Liver (tissue), 8 donors: ENCODE measurements at regions not wholly inside any gene's neighbourhood (a gene's known extent, or its start where the extent isn't known, plus 50 kb on each side); places are given as distances from the start of the nearest gene placed in this dataset.

ENCODE experiments used
- DNase-seq: peaks from one replicate; pipeline ENCODE4 v3.0.0-alpha.2; 2017; ENCODE audit warnings: low spot score
- H3K27ac ChIP-seq, 2 donors: one replicate each; pipeline ENCODE4 v1.7.0; 2013; ENCODE audit warnings: inconsistent platforms in 2 of 2, low read length in 2 of 2, control low read depth in 1 of 2, low read depth in 1 of 2, mild to moderate bottlenecking in 1 of 2
- H3K27me3 ChIP-seq, 4 donors: one replicate each; pipeline versions ENCODE4 v1.6.1 to v1.7.0; 2013; ENCODE audit warnings: low read length in 3 of 4, inconsistent platforms in 1 of 4, mild to moderate bottlenecking in 1 of 4, moderate library complexity in 1 of 4; ENCODE audit not compliant: control insufficient read depth in 4 of 4, insufficient read depth in 4 of 4
- H3K36me3 ChIP-seq, 4 donors: one replicate each; pipeline versions ENCODE4 v1.6.1 to v1.7.0; 2013; ENCODE audit warnings: low read length in 3 of 4, mild to moderate bottlenecking in 3 of 4, low read depth in 1 of 4, moderate library complexity in 1 of 4; ENCODE audit not compliant: control insufficient read depth in 4 of 4, insufficient read depth in 3 of 4
- H3K4me1 ChIP-seq, 4 donors: one replicate each; pipeline versions ENCODE4 v1.6.1 to v1.7.0; 2013; ENCODE audit warnings: low read length in 3 of 4, mild to moderate bottlenecking in 3 of 4, moderate library complexity in 1 of 4; ENCODE audit not compliant: control insufficient read depth in 4 of 4, insufficient read depth in 4 of 4
- H3K4me3 ChIP-seq, 3 donors: one replicate each; pipeline versions ENCODE4 v1.6.1 to v1.7.0; 2013; ENCODE audit warnings: low read length in 3 of 3, control low read depth in 1 of 3, low read depth in 1 of 3, mild to moderate bottlenecking in 1 of 3
- H3K9ac ChIP-seq, 2 donors: one replicate each; pipeline ENCODE4 v1.7.0; 2013; ENCODE audit warnings: low read length in 2 of 2, mild to moderate bottlenecking in 2 of 2, moderate library complexity in 2 of 2, control low read depth in 1 of 2, low read depth in 1 of 2
- H3K9me3 ChIP-seq, 4 donors: one replicate each; pipeline versions ENCODE4 v1.6.1 to v1.7.0; 2013; ENCODE audit warnings: low read length in 3 of 4; ENCODE audit not compliant: control insufficient read depth in 4 of 4
- EGR1 ChIP-seq, 2 donors: IDR thresholded peaks; 2 replicates each; pipeline ENCODE4 v1.6.1; 2016 to 2018; ENCODE audit warnings: antibody characterized with exemption in 2 of 2, low read depth in 2 of 2
- FOXA1 ChIP-seq: IDR thresholded peaks from 2 replicates; pipeline ENCODE4 v1.6.1; 2016; ENCODE audit warnings: antibody characterized with exemption
- FOXA2 ChIP-seq: IDR thresholded peaks from 2 replicates; pipeline ENCODE4 v1.6.1; 2016; ENCODE audit warnings: antibody characterized with exemption
- GABPA ChIP-seq, 2 donors: IDR thresholded peaks in 1 of 2; conservative IDR thresholded peaks in 1 of 2; 2 replicates each; pipeline ENCODE4 v1.6.1; 2016; ENCODE audit warnings: antibody characterized with exemption in 2 of 2, mild to moderate bottlenecking in 1 of 2, moderate library complexity in 1 of 2
- HNF4A ChIP-seq, 2 donors: conservative IDR thresholded peaks; 2 replicates each; pipeline ENCODE4 v1.6.1; 2016; ENCODE audit warnings: antibody characterized with exemption in 2 of 2, mild to moderate bottlenecking in 2 of 2
- HNF4G ChIP-seq: IDR thresholded peaks from 2 replicates; pipeline ENCODE4 v1.6.1; 2016; ENCODE audit warnings: antibody characterized with exemption
- JUND ChIP-seq, 2 donors: IDR thresholded peaks; 2 replicates each; pipeline ENCODE4 v1.6.1; 2016; ENCODE audit warnings: antibody characterized with exemption in 2 of 2
- NR2F2 ChIP-seq: IDR thresholded peaks from 2 replicates; pipeline ENCODE4 v1.6.1; 2016; ENCODE audit warnings: antibody characterized with exemption
- RAD21 ChIP-seq, 2 donors: IDR thresholded peaks; 2 replicates each; pipeline ENCODE4 v1.6.1; 2016; ENCODE audit warnings: antibody characterized with exemption in 2 of 2, mild to moderate bottlenecking in 2 of 2
- RXRA ChIP-seq, 2 donors: IDR thresholded peaks; 2 replicates each; pipeline ENCODE4 v1.6.1; 2017 to 2018; ENCODE audit warnings: antibody characterized with exemption in 2 of 2, mild to moderate bottlenecking in 1 of 2
- SP1 ChIP-seq: IDR thresholded peaks from 2 replicates; pipeline ENCODE4 v1.6.1; 2018; ENCODE audit warnings: antibody characterized with exemption, mild to moderate bottlenecking
- TAF1 ChIP-seq: conservative IDR thresholded peaks from 2 replicates; pipeline ENCODE4 v1.6.1; 2016; ENCODE audit warnings: antibody characterized with exemption, mild to moderate bottlenecking
- WGBS: extraction: QIAGEN DNeasy Blood & Tissue Kit; methylation state at CpG from one replicate; pipeline ENCODE4 v1.1.7; 2013; 5-methylcytosine and 5-hydroxymethylcytosine counted together
- TF ChIP-seq, protein P1 (sequence below): IDR thresholded peaks from 2 replicates; pipeline ENCODE4 v1.6.1; 2016; ENCODE audit warnings: antibody characterized with exemption
- TF ChIP-seq, protein P2 (sequence below): IDR thresholded peaks from 2 replicates; pipeline ENCODE4 v1.6.1; 2016; ENCODE audit warnings: antibody characterized with exemption
- TF ChIP-seq, protein P3 (sequence below): IDR thresholded peaks from 2 replicates; pipeline ENCODE4 v1.6.1; 2016; ENCODE audit warnings: antibody characterized with exemption, mild to moderate bottlenecking
- TF ChIP-seq, protein P4 (sequence below): IDR thresholded peaks from 2 replicates; pipeline ENCODE4 v1.6.1; 2016; ENCODE audit warnings: antibody characterized with exemption
- TF ChIP-seq, protein P5 (sequence below): fragments of 150-350 bp; IDR thresholded peaks from 2 replicates; pipeline ENCODE4 v1.5.1; 2017; ENCODE audit warnings: improper control_type of control experiment, low read depth, low read length; ENCODE audit not compliant: missing input control
- donor health status: healthy.
- donor health status: healthy.
- donor health status: healthy.
- donor health status: healthy.
- donor health status: healthy.

DNA sequence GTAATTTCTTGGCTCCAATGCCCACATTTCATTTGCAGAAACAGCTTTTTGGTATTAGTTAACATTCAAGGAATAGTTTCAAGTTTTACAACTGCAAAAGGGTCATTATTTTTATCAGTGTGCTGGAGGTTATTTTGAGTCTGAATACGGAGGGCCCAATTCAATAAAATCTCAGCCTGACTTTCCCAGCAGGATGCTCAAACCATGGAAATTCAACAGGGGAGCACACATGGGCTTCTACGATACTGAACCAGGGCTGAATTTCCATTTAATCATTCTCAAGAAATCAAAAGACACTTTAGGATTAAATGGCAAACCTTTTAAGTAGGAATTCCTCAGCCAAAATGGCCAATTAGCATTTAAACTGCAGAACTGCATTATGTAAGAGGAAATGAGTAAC, 700.9 kb upstream of the ANKRD30A start:
- DNase-seq = no peak
- TF ChIP-seq EGR1 (IDR thresholded peaks at IDR 0.05; ENCODE audit: low read depth in 2 of 2) (no peak), TAF1 (no peak), HNF4A (conservative IDR thresholded peaks at IDR 0.05) (no peak), NR2F2 (no peak), HNF4G (no peak), GABPA (IDR thresholded peaks at IDR 0.05 in 1 of 2, conservative IDR thresholded peaks at IDR 0.05 in 1 of 2) (no peak), RXRA (IDR thresholded peaks at IDR 0.05) (no peak), RAD21 (IDR thresholded peaks at IDR 0.05) (no peak), FOXA1 (no peak), FOXA2 (no peak), SP1 (no peak), JUND (IDR thresholded peaks at IDR 0.05) (no peak)
- TF ChIP-seq, protein P1, sequence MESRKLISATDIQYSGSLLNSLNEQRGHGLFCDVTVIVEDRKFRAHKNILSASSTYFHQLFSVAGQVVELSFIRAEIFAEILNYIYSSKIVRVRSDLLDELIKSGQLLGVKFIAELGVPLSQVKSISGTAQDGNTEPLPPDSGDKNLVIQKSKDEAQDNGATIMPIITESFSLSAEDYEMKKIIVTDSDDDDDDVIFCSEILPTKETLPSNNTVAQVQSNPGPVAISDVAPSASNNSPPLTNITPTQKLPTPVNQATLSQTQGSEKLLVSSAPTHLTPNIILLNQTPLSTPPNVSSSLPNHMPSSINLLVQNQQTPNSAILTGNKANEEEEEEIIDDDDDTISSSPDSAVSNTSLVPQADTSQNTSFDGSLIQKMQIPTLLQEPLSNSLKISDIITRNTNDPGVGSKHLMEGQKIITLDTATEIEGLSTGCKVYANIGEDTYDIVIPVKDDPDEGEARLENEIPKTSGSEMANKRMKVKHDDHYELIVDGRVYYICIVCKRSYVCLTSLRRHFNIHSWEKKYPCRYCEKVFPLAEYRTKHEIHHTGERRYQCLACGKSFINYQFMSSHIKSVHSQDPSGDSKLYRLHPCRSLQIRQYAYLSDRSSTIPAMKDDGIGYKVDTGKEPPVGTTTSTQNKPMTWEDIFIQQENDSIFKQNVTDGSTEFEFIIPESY = no peak
- TF ChIP-seq, protein P2, sequence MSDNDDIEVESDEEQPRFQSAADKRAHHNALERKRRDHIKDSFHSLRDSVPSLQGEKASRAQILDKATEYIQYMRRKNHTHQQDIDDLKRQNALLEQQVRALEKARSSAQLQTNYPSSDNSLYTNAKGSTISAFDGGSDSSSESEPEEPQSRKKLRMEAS = no peak
- TF ChIP-seq, protein P3, sequence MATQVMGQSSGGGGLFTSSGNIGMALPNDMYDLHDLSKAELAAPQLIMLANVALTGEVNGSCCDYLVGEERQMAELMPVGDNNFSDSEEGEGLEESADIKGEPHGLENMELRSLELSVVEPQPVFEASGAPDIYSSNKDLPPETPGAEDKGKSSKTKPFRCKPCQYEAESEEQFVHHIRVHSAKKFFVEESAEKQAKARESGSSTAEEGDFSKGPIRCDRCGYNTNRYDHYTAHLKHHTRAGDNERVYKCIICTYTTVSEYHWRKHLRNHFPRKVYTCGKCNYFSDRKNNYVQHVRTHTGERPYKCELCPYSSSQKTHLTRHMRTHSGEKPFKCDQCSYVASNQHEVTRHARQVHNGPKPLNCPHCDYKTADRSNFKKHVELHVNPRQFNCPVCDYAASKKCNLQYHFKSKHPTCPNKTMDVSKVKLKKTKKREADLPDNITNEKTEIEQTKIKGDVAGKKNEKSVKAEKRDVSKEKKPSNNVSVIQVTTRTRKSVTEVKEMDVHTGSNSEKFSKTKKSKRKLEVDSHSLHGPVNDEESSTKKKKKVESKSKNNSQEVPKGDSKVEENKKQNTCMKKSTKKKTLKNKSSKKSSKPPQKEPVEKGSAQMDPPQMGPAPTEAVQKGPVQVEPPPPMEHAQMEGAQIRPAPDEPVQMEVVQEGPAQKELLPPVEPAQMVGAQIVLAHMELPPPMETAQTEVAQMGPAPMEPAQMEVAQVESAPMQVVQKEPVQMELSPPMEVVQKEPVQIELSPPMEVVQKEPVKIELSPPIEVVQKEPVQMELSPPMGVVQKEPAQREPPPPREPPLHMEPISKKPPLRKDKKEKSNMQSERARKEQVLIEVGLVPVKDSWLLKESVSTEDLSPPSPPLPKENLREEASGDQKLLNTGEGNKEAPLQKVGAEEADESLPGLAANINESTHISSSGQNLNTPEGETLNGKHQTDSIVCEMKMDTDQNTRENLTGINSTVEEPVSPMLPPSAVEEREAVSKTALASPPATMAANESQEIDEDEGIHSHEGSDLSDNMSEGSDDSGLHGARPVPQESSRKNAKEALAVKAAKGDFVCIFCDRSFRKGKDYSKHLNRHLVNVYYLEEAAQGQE = no peak
- TF ChIP-seq, protein P4, sequence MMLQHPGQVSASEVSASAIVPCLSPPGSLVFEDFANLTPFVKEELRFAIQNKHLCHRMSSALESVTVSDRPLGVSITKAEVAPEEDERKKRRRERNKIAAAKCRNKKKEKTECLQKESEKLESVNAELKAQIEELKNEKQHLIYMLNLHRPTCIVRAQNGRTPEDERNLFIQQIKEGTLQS = no peak
- TF ChIP-seq, protein P5, sequence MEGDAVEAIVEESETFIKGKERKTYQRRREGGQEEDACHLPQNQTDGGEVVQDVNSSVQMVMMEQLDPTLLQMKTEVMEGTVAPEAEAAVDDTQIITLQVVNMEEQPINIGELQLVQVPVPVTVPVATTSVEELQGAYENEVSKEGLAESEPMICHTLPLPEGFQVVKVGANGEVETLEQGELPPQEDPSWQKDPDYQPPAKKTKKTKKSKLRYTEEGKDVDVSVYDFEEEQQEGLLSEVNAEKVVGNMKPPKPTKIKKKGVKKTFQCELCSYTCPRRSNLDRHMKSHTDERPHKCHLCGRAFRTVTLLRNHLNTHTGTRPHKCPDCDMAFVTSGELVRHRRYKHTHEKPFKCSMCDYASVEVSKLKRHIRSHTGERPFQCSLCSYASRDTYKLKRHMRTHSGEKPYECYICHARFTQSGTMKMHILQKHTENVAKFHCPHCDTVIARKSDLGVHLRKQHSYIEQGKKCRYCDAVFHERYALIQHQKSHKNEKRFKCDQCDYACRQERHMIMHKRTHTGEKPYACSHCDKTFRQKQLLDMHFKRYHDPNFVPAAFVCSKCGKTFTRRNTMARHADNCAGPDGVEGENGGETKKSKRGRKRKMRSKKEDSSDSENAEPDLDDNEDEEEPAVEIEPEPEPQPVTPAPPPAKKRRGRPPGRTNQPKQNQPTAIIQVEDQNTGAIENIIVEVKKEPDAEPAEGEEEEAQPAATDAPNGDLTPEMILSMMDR = no peak
- no peaks in the 10 kb centered on the region for H3K9me3 ChIP-seq

DNA sequence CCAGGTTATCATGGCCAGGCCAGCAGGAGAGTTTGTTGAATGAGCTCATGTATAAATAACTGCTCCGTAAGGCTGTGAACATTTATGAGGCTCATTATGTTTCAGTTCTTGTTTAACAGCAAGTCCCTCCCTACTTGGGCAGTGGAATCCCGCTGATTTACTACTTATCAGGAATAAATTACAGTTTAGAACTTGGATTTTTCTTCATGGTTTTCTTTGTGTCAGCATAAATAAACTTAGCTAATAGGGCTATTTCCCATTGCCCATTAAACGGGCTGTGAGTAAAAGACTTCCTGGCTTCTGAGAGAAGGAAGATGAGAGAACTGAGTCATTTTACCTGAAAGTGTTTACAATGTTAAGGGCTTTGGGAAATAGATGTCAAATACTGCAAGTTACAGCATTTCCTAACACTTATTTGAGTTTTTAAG, 701.6 kb upstream of the ANKRD30A start:
- no peaks in the 10 kb centered on the region for H3K36me3 ChIP-seq
- TF ChIP-seq, protein P4 = no peak
- no peak overlapping the region for H3K9ac ChIP-seq
- H3K4me1 ChIP-seq = no peaks in the 10 kb centered on the region
- H3K9me3 ChIP-seq = no peaks in the 10 kb centered on the region
- WGBS = 77% methylated on average over 3 of the region's 3 CpGs
- DNase-seq = no peak
- H3K4me3 ChIP-seq = no peak overlapping the region
- H3K27ac ChIP-seq = no peak overlapping the region
- no peaks in the 10 kb centered on the region for H3K27me3 ChIP-seq

More for the DNA sequence above, 700.9 kb upstream of the ANKRD30A start:
- Histone ChIP-seq H3K36me3 (no peaks in the 10 kb centered on the region), H3K4me3 (no peak overlapping the region), H3K27ac (no peak overlapping the region), H3K9ac (no peak overlapping the region), H3K27me3 (no peaks in the 10 kb centered on the region), H3K4me1 (no peaks in the 10 kb centered on the region)
- 82% methylated on average over 2 of the region's 2 CpGs for WGBS
